Endothelial cell (in vitro differentiated cells): ENCODE measurements at regions not wholly inside any gene's neighbourhood (a gene's known extent, or its start where the extent isn't known, plus 50 kb on each side); places are given as distances from the start of the nearest gene placed in this dataset.

Experiments used
- DNase-seq: peaks from one replicate; pipeline ENCODE4 v3.0.0; 2021; ENCODE audit warnings: low spot score
- H3K27ac Mint-ChIP-seq: one replicate; pipeline ENCODE4 v1.8.0; 2021; ENCODE audit warnings: mixed read lengths, inconsistent platforms; ENCODE audit not compliant: unreplicated experiment
- H3K27me3 Mint-ChIP-seq: one replicate; pipeline ENCODE4 v1.8.0; 2021; ENCODE audit warnings: mild to moderate bottlenecking, moderate library complexity, mixed read lengths, inconsistent platforms; ENCODE audit not compliant: unreplicated experiment
- H3K36me3 Mint-ChIP-seq: one replicate; pipeline ENCODE4 v1.8.0; 2021; ENCODE audit warnings: mild to moderate bottlenecking, low read depth, mixed read lengths, inconsistent platforms; ENCODE audit not compliant: unreplicated experiment
- H3K4me1 Mint-ChIP-seq: one replicate; pipeline ENCODE4 v1.8.0; 2021; ENCODE audit warnings: mild to moderate bottlenecking, mixed read lengths, inconsistent platforms; ENCODE audit not compliant: unreplicated experiment
- H3K4me3 Mint-ChIP-seq: one replicate; pipeline ENCODE4 v1.8.0; 2021; ENCODE audit warnings: mild to moderate bottlenecking, mixed read lengths, inconsistent platforms; ENCODE audit not compliant: unreplicated experiment
- H3K9me3 Mint-ChIP-seq: one replicate; pipeline ENCODE4 v1.8.0; 2021; ENCODE audit warnings: mixed read lengths, inconsistent platforms; ENCODE audit not compliant: unreplicated experiment
- CTCF ChIP-seq: fragments of 200-600 bp; sonication (generic); IDR thresholded peaks from one replicate; pipeline ENCODE4 v1.5.0; 2021; ENCODE audit warnings: antibody characterized with exemption; ENCODE audit not compliant: unreplicated experiment

DNA sequence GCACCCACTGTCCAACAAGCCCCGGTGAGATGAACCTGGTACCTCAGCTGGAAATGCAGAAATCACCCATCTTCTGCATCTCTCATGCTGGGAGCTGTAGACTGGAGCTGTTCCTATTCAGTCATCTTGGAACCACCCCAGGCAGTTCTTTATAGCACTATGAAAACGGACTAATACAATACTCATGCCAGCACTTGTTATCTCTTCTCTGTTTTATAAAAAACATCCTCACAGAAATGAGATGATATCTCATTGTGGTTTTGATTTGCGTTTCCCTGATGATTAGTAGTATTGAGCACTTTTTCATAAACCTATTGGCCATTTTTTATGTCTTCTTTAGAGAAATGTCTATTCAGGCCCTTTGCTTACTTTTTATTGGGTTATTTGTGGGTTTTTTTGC, 156.2 kb upstream of the ARPP21 start:
- Mint-ChIP-seq H3K27ac (no peak overlapping the region), H3K27me3 (peaks cover 1% of the 10 kb centered on the region), H3K4me1 (no peaks in the 10 kb centered on the region), H3K36me3 (no peaks in the 10 kb centered on the region), H3K9me3 (no peaks in the 10 kb centered on the region), H3K4me3 (no peak overlapping the region)
- TF ChIP-seq CTCF = no peak
- DNase-seq = no peak

DNA sequence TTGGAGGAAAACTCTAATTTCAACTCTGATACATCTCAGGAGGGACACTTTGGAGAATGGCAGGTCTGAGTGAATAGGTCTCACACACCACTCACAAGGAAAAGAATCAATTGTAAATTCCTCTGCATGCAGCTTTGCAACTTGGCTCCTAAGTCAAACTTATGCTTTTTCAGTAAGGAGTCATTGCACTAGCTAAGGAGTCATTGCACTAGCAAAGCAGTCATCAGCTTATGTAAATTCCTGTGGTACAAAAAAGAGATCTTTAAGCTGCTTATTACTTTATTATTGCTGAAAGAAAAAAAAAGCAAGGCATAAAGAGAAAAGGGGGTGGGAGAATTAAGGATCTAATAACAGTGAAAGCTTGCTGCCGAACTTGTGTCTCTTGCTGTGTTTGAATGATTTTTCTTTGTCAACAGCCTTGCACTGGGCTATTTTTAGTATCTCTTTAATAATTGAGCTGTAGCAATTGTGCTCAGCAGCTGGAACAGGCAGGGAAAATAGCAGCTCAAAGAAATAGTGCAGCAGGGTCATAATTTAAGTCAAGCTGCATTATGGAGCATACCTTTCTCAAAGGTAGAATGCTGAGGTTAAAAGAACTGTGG, 154.3 kb upstream of the ARPP21 start:
- no peak for DNase-seq
- Mint-ChIP-seq H3K36me3 (no peaks in the 10 kb centered on the region), H3K27me3 (peaks cover 1% of the 10 kb centered on the region), H3K9me3 (no peaks in the 10 kb centered on the region), H3K4me1 (no peaks in the 10 kb centered on the region), H3K4me3 (no peak overlapping the region), H3K27ac (no peak overlapping the region)
- TF ChIP-seq CTCF = no peak

- no peaks in the 10 kb centered on the region for H3K36me3 Mint-ChIP-seq
- TF ChIP-seq CTCF = no peak
- H3K9me3 Mint-ChIP-seq = no peaks in the 10 kb centered on the region
- H3K4me3 Mint-ChIP-seq = no peak overlapping the region
- H3K4me1 Mint-ChIP-seq = no peaks in the 10 kb centered on the region
- H3K27ac Mint-ChIP-seq = no peak overlapping the region
- H3K27me3 Mint-ChIP-seq = peaks cover 1% of the 10 kb centered on the region
- no peak for DNase-seq
Observed at GRCh38 chr3:35486295-35486694, 153.0 kb upstream of the ARPP21 start.

GRCh38 chr3:35487376-35487775, 151.9 kb upstream of the ARPP21 start:
- H3K27ac Mint-ChIP-seq = no peak overlapping the region
- H3K27me3 Mint-ChIP-seq = no peaks in the 10 kb centered on the region
- DNase-seq = no peak
- no peak for TF ChIP-seq CTCF
- H3K9me3 Mint-ChIP-seq = no peaks in the 10 kb centered on the region
- no peaks in the 10 kb centered on the region for H3K4me1 Mint-ChIP-seq
- H3K4me3 Mint-ChIP-seq = no peak overlapping the region
- no peaks in the 10 kb centered on the region for H3K36me3 Mint-ChIP-seq

DNA sequence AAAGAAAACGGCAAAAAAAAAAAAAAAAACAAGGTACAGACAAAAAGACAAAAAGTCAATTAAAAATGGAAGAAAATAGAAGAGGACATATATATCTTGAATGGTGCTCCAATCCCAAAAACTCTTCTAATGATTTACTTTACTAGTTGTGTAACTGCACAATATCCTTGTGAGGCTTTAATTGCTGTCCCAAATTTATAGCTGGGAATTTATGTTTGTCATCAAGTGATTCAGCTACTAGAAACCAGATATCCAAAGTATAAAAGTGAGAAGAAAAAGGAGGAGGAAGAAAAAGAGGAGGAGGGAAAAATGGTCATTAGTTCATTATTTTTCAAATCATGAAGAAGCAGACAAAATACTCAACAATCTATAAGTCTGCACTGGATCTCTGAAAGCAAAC, 150.8 kb upstream of the ARPP21 start:
- Mint-ChIP-seq H3K4me1 (no peaks in the 10 kb centered on the region), H3K27ac (no peak overlapping the region)

More for the DNA sequence above, 150.8 kb upstream of the ARPP21 start:
- DNase-seq = no peak
- H3K4me3 Mint-ChIP-seq = no peak overlapping the region
- no peaks in the 10 kb centered on the region for H3K27me3 Mint-ChIP-seq
- no peak for TF ChIP-seq CTCF
- H3K9me3 Mint-ChIP-seq = no peaks in the 10 kb centered on the region
- no peaks in the 10 kb centered on the region for H3K36me3 Mint-ChIP-seq
